ENCODE measurements at regions not wholly inside any gene's neighbourhood (a gene's known extent, or its start where the extent isn't known, plus 50 kb on each side); places are given as distances from the start of the nearest gene placed in this dataset.

- TF ChIP-seq FOXK2 (IDR thresholded peaks at IDR 0.05) (no peak), SP1 (IDR thresholded peaks at IDR 0.05) (no peak), SUZ12 (IDR thresholded peaks at IDR 0.05) (no peak), ZNF384 (IDR thresholded peaks at IDR 0.05) (no peak)
Observed at GRCh38 chr4:134126000-134126560, 75.5 kb downstream of the PABPC4L start.

All from HEK293T (cell line).